Neural progenitor cell (in vitro differentiated cells): ENCODE measurements at regions not wholly inside any gene's neighbourhood (a gene's known extent, or its start where the extent isn't known, plus 50 kb on each side); places are given as distances from the start of the nearest gene placed in this dataset.

Source experiments
- EZH2 ChIP-seq: fragments of 200-600 bp; sonication (generic); IDR thresholded peaks from 2 replicates; pipeline ENCODE4 v1.6.1; 2017; ENCODE audit warnings: antibody characterized with exemption, mild to moderate bottlenecking, moderate library complexity
- TF ChIP-seq, protein P1 (sequence below): fragments of 200-600 bp; sonication (generic); IDR thresholded peaks from 2 replicates; pipeline ENCODE4 v1.5.1; 2017; ENCODE audit warnings: antibody characterized with exemption, mild to moderate bottlenecking

DNA sequence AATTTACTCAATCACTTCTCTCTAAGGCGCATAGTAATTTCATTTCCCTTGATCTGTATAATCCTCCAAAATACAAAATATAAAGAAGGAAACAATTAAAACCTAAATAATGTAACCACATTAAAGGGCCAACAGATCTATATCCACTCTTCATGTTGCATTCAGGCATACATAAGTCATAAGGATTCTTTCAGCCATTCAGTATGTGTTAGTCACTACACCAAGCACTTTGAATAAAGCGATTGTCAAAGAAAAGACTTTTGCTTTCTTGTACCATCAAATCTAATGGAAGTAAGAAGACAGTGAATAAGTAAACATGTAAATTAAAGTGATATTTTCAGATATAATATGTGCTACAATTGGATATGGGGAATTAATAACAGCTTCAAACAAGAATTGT, 569.2 kb upstream of the PTPRD start:
- TF ChIP-seq, protein P1, sequence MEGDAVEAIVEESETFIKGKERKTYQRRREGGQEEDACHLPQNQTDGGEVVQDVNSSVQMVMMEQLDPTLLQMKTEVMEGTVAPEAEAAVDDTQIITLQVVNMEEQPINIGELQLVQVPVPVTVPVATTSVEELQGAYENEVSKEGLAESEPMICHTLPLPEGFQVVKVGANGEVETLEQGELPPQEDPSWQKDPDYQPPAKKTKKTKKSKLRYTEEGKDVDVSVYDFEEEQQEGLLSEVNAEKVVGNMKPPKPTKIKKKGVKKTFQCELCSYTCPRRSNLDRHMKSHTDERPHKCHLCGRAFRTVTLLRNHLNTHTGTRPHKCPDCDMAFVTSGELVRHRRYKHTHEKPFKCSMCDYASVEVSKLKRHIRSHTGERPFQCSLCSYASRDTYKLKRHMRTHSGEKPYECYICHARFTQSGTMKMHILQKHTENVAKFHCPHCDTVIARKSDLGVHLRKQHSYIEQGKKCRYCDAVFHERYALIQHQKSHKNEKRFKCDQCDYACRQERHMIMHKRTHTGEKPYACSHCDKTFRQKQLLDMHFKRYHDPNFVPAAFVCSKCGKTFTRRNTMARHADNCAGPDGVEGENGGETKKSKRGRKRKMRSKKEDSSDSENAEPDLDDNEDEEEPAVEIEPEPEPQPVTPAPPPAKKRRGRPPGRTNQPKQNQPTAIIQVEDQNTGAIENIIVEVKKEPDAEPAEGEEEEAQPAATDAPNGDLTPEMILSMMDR = no peak
- TF ChIP-seq EZH2 = no peak
